Epithelial cell of proximal tubule (primary cell): ENCODE measurements at regions not wholly inside any gene's neighbourhood (a gene's known extent, or its start where the extent isn't known, plus 50 kb on each side); places are given as distances from the start of the nearest gene placed in this dataset.

ENCODE experiments used
- DNase-seq: peaks from one replicate; pipeline ENCODE4 v3.0.0-alpha.2; 2011; ENCODE audit warnings: low read depth
- H3K4me3 ChIP-seq: 2 replicates; pipeline ENCODE4 v1.5.1; 2011; ENCODE audit warnings: low read depth, mild to moderate bottlenecking, low read length
- CTCF ChIP-seq: conservative IDR thresholded peaks from 2 replicates; pipeline ENCODE4 v1.5.1; 2012; ENCODE audit warnings: low read depth, mild to moderate bottlenecking, low read length

GRCh38 chr15:94600505-94600904, 369.1 kb downstream of the MCTP2 start:
- no peak overlapping the region for H3K4me3 ChIP-seq
- no peak for TF ChIP-seq CTCF
- DNase-seq: no peak

- DNase-seq: no peak
- no peak overlapping the region for H3K4me3 ChIP-seq
- TF ChIP-seq CTCF: no peak
These were observed 371.6 kb downstream of the MCTP2 start for GRCh38 chr15:94602754-94603470.

- no peak overlapping the region for H3K4me3 ChIP-seq
- DNase-seq: no peak
- no peak for TF ChIP-seq CTCF
These were observed 374.9 kb downstream of the MCTP2 start for GRCh38 chr15:94606286-94606685.

- no peak for DNase-seq
- TF ChIP-seq CTCF: no peak
- no peak overlapping the region for H3K4me3 ChIP-seq
These were observed 375.9 kb downstream of the MCTP2 start for GRCh38 chr15:94607176-94607654.

- TF ChIP-seq CTCF: no peak
- no peak for DNase-seq
- no peak overlapping the region for H3K4me3 ChIP-seq
These were observed 378.7 kb downstream of the MCTP2 start for GRCh38 chr15:94610069-94610468.

GRCh38 chr15:94610485-94610884, 379.1 kb downstream of the MCTP2 start:
- no peak overlapping the region for H3K4me3 ChIP-seq
- DNase-seq: no peak
- TF ChIP-seq CTCF: no peak

- H3K4me3 ChIP-seq: no peak overlapping the region
- DNase-seq: no peak
- TF ChIP-seq CTCF: no peak
These were observed 380.3 kb downstream of the MCTP2 start for GRCh38 chr15:94611656-94612055.
